HG03442 (cell line): ENCODE measurements at regions not wholly inside any gene's neighbourhood (a gene's known extent, or its start where the extent isn't known, plus 50 kb on each side); places are given as distances from the start of the nearest gene placed in this dataset.
"Not testable (repeated sequence)": the region's sequence is repeated elsewhere in the genome, so short reads cannot be mapped to it uniquely, and the experiment has no call there.

Experiments
- ATAC-seq: cut with Tn5 transposase; IDR thresholded peaks from one replicate; pipeline ENCODE4 v1.9.1; 2021; ENCODE audit warnings: mild to moderate bottlenecking, moderate library complexity; ENCODE audit not compliant: unreplicated experiment

DNA sequence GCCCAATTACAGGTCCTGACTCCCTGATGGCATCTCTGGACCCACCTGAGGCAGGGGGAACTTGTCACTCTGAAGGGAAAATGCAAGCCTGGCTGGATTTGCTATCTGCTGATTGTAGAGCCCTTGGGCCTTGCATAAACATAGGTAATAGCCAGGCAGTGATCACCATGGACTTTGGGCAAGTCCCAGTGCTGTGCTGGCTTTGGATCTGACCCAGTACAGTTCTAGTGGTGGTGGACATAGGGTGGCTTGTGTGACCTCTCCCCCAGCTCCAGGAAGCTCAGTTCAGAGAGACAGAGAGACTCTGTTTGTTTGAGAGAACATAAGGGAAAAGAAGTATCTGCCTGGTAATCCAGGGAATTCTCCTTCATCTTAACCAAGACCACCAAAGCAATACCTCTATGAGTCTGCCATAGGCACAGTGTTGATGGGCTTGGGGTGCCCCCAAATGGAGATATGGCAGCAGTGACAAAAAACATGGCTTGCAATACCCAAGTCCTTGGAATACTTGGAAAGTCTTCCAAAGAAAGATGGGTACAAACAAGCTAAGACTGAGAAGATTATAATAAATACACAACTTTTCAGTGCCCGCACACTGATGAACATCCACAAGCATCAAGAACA is 348.5 kb downstream of the PYDC2 start:
- no peak for ATAC-seq

GRCh38 chr3:191813245-191813644 is 352.3 kb downstream of the PYDC2 start:
- ATAC-seq: no peak

DNA sequence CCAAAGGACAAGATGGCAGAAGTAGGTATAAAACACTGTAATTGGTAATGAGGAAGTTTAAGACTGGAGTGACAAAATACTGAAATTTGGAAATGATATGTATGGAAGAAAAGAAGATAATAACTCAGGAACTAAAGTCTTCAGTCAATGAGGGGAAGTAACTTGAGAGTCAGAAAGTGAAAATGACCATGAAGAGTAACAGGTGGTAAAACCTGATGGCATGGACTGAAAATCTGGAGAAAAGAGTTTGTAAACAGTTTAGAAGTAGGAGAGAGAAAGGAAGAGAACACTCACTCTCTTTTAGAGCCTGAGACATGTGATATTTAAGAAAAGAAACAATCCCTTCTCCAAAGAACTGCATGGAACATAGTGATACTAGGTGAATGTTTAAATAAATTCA is 387.9 kb downstream of the PYDC2 start:
- ATAC-seq: no peak

DNA sequence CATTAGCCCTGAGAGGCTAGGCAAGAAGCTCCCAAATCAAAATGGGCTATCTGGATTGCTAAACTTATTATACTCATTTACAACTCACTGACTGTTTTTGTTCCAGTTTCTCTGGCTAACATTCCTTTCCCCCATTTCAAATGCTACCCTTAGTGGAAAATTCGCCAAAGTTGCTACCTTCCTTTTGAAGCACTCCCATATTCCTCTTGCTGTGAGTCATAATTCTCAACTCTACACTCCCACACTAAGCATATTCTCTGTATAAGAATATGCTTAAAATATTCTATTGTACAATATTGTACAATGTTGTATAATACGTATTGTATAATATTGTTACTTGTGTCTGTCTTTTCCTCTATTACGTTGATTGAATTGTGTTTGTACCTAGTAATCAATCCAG is 398.6 kb downstream of the PYDC2 start:
- no peak for ATAC-seq

GRCh38 chr3:191869738-191870415 is 408.9 kb downstream of the PYDC2 start:
- ATAC-seq: no peak

DNA sequence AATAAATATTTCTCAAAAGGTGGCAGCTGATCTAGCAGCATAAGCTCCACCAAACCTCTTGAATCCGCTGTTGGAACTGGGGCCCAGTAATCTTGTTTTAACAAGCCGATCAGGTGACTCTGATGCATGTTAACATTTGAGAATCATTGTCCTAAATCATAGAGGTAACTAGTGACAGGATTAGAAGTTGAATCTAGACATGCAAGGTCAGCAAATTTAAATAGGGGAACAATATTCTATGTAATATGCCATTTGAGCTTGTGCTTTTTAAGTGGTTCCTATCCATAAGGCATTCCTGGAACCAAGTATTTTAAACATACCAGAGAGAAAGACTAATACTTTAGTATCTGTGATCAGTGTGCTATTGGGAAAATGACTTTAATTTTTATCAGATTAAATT is 412.8 kb downstream of the PYDC2 start:
- ATAC-seq: no peak

DNA sequence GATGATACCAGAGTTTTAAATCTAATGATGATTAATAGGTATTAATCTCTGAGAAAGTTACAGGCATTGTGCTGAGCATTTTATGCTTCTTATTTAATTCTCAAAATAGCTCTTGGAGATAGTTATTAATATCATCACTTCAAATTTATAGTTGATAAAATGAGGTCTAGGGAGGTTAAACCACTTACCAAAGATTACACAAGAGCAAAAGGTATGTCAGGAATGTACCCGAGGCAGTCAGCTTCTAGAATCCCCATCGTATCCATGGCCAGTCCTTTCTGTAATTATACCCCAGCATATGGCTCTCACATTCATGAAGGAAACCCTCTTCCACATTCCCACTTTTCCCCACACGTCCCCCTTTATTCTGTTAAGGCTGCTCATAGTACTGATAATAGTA is 421.3 kb downstream of the PYDC2 start:
- no peak for ATAC-seq

DNA sequence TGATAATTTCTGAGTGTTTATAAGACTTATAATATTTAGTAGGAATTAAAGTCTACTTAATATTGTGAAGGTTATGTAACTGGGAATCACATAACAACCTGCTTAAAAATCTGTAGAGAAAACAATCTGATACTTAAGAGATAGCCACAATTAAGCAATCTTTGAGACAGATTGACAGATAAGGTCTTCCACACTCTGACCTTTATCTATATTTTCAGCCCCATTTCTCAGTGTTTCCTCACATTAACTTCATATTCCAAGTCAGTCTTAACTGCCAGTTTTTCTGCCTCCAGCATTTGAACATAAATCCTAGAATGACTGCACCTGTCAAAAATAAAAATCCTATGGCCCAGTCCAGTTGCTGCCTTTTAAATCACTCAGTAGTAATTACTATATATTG is 423.2 kb downstream of the PYDC2 start:
- no peak for ATAC-seq

DNA sequence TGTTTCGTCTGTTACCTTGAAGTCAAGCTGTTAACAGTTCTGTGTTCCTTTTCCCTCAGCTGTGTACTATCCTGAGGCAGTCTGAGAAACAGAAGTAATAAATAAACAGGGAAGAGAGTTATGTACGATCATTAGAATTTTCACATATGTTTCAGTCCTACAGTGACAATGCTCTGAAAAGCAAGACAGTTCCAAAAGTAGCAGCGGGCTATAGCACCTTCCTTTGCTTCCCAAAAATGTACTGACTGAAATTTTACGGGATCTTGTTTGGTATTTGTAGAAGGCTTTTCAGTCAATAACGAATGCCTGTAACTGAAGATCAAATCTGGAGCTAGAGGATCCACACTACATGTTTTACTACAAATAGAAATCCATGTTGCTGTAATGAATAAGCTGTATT is 428.1 kb downstream of the PYDC2 start:
- no peak for ATAC-seq

GRCh38 chr3:191889756-191890155 is 428.8 kb downstream of the PYDC2 start:
- ATAC-seq: no peak

- ATAC-seq: no peak
These were observed 433.4 kb downstream of the PYDC2 start for GRCh38 chr3:191894406-191894805.

DNA sequence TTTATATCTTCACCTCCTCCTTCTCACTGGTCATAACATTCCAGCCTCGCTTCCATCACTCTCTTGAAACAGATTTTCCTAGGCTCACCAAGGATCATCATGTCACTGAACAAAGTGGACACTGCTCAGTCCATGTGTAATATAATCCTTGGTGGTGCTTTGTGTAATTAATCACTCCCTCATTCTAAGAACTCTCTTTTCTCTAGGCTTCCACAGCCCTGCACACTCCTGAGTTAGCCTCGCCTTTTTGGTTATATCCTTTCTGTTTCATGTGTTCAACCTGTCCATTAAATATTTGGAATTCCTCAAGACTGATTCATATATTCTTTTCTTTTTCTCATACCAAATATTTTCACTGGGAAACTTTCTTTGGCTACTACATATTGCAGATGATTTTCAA is 440.8 kb downstream of the PYDC2 start:
- no peak for ATAC-seq

- no peak for ATAC-seq
These were observed 451.7 kb downstream of the PYDC2 start for GRCh38 chr3:191912616-191913204.

DNA sequence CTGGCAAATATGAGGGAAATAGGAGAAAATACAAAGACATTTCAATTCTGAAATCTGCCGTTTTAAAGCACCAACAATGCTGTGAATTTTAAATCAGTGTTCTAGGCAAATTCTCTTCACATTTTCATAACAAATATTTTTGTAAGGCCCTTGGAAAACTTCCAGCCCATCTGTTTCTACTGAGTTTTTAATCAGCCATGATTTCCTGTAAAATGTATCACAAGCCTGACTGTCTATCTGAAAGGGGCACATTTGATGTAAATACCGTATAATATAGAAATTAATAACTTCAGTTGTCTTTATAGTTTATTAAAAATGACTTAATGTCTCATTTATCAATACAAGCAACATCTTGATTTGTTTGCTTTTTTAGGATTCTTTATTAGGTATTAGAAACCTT is 454.7 kb downstream of the PYDC2 start:
- ATAC-seq: no peak

DNA sequence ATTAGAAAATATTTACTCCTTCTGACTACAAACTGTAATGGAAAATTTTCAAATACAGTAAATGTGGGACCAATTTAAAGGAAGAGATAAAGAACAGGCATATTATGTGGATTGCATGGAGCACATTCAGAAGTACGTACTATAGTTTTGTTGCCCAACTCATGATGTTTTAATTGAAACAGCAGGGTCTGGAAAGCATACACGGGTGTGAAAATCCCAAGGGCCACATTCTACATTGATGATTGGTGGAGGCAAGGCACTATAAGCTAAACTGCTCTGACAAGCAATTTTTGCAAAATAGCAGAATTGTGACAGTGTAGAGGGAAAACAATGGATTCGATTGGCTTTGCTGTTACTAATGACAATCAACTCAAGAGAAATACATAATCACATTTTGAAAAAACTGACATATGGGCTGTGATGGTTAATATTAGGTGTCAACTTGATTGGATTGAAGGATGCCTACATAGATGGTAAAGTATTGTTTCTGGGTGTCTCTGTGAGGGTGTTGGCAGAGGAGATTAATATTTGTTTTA is 458.6 kb downstream of the PYDC2 start:
- ATAC-seq: no peak

GRCh38 chr3:191922570-191922969 is 461.6 kb downstream of the PYDC2 start:
- ATAC-seq: no peak

DNA sequence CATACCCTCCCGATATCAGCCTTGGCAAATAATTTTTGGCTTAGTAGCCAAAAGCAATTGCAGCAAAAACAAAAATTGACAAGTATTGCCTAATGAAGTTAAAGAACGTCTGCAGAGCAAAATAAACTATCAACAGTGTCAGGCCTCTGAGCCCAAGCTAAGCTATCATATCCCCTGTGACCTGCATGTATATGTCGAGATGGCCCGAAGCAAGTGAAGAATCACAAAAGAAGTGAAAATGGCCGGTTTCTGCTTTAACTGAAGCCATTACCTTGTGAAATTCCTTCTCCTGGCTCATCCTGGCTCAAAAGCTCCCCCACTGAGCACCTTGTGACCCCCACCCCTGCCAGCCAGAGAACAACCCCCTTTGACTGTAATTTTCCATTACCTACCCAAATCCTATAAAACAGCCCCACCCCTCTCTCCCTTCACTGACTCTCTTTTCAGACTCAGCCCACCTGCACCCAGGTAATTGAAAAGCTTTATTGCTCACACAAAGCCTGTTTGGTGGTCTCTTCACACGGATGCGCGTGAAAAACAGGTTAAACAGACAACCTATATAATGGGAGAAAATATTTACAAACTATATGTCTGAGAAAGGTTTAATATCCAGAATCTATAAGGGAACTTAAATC is 466.3 kb downstream of the PYDC2 start:
- not testable (repeated sequence) for ATAC-seq

DNA sequence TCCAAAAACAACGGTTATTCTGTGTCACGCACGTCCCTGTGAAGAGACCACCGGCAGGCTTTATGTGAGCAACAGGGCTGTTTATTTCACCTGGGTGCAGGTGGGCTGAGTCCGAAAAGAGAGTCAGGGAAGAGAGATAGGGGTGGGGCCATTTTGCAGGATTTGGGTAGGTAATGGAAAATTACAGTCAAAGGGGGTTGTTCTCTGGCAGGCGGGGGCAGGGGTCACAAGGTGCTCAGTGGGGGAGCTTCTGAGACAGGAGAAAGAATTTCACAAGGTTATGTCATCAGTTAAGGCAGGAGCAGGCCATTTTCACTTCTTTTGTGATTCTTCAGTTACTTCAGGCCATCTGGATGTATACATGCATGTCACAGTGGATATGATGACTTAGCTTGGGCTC is 467.0 kb downstream of the PYDC2 start:
- ATAC-seq: not testable (repeated sequence)

DNA sequence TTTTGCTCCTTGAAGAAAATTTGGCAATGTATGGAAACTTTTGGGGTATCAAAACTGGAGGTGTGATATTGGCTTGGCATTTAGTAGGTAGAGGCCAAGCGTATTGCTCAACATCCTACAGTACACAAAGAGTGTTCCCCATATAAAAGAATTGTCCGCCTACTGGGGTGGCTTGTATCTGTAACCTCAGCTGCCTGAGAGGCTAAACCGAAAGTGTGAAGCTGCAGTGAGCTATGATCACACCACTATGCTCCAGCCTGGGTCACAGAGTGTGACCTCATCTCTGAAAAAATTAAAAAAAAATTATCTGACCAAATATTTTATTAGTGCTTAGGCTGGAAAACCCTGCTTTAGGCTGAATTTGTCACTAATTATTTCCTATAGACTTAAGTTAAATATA is 483.9 kb downstream of the PYDC2 start:
- no peak for ATAC-seq

DNA sequence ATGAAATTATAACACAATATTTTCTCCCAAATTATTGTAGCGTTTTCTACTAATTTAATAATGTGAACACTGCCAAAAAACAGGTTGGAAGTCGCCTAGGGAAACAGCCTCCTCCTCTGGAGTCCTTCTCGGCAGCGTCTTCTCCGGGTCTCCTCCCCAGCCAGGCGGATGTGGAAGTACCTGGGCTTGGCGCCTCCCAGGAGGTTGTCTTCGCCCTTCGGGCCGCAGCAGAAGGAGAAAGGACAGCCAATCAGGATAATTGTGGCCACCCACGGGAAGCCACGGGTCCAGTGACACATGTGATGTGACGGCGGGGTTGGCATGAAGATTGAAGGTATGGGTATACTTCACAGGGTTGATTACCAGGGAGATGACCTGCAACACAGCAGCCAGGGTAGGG is 491.2 kb downstream of the PYDC2 start:
- no peak for ATAC-seq

- no peak for ATAC-seq
These were observed 491.6 kb downstream of the PYDC2 start for GRCh38 chr3:191952609-191953008.
